C4-2B (cell line): ENCODE measurements at regions not wholly inside any gene's neighbourhood (a gene's known extent, or its start where the extent isn't known, plus 50 kb on each side); places are given as distances from the start of the nearest gene placed in this dataset.

ENCODE experiments used
- H3K27ac ChIP-seq: fragments of 450-650 bp; 2 replicates; pipeline ENCODE4 v1.5.1; 2017
- ZFX ChIP-seq: fragments of 450-650 bp; IDR thresholded peaks from 2 replicates; pipeline ENCODE4 v1.6.1; 2017
- TF ChIP-seq, protein P1 (sequence below): fragments of 450-650 bp; conservative IDR thresholded peaks from 2 replicates; pipeline ENCODE4 v1.5.1; 2017; ENCODE audit warnings: mild to moderate bottlenecking

DNA sequence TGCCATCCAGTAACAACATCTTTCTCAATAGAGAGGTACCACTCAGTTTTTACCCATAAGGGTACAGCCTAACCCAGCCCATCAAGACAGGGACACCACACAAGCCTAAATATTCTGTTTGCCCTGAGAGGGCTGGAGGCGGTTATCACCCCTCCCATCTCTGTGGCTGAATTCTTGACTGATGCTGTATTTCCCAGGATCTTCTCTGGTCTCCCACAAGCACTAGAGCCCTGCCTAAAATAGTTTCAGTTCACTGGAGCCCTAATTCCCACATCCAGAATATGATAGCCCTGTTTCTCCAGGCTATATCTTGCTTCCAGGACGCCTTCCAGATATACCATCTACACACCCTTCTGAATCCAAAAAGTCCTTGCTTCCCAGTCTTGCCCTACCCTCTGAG is 91.6 kb upstream of the NMU start:
- no peak for TF ChIP-seq ZFX
- TF ChIP-seq, protein P1, sequence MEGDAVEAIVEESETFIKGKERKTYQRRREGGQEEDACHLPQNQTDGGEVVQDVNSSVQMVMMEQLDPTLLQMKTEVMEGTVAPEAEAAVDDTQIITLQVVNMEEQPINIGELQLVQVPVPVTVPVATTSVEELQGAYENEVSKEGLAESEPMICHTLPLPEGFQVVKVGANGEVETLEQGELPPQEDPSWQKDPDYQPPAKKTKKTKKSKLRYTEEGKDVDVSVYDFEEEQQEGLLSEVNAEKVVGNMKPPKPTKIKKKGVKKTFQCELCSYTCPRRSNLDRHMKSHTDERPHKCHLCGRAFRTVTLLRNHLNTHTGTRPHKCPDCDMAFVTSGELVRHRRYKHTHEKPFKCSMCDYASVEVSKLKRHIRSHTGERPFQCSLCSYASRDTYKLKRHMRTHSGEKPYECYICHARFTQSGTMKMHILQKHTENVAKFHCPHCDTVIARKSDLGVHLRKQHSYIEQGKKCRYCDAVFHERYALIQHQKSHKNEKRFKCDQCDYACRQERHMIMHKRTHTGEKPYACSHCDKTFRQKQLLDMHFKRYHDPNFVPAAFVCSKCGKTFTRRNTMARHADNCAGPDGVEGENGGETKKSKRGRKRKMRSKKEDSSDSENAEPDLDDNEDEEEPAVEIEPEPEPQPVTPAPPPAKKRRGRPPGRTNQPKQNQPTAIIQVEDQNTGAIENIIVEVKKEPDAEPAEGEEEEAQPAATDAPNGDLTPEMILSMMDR = no peak
- H3K27ac ChIP-seq = no peak overlapping the region

DNA sequence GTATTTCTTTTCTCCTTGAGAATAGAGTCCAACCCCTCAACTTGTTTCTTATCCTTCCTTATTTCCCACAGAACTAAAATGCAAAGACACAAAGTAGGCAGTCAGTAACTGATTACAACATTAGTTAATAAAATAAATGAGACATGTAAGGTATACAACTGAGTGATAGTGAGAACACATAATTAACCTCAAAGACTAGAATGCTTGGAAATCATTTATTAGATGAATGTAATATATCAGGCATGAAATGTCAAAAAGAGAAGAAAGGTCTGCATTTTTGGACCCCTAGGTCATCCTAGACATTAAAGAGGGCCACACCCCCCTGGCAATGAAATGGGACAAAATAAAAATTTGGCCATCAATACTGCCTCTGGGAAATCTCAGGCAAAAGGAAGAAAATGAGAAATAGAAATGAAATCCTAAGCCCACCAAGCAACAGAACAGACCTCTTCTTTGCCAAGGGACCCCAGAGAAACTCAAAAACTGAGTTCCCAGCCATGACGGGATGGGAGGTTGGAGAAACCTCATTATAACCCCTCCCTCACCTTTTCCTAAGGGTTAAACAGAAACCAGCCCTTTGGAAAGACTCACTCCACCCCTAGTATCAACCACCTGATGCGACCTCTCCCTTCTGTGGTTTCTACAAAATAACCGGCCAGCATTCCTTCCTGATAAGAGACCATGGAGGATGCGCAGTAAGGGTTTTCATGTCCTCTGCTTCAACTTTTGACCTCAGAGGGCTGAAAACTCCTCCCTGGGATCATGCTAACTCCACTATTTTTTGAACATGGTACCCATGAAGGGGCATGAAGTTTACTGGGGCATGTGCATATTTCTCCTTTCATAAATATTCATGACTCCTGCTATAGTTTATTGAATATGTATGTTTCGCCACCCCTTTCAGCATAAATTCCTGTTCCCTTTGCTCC is 90.0 kb upstream of the EXOC1L start:
- no peak overlapping the region for H3K27ac ChIP-seq
- TF ChIP-seq ZFX = no peak
- TF ChIP-seq, protein P1 = no peak

DNA sequence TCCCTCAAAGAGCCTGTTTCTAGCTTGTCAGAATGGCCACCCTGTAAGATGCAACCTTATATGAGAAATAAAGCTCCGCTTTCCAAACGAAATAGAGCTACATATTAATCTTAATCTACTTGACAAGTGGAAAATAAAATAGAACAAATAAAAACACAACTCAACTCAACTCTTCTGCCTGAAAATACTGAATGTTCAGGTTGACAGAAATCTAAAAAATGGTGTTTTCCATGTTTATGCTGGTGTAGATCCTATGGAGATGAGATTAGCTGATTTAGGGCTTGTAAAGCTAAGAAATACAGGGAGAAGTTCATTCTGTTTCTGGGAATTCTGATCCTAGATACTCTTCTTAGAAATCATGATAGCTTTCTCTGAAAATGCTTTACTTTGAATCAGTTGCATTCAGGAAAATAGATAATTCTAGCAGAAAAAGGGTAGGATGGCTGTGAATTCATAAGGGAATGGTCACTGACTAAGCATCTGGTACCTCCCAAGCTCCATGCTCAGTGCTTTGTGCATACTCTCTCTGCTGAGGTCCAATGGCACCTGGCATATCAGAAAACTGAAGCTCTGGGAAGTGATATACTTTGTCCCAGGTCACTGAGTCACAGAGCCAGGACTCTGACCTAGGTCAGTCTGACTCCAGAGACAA is 89.2 kb upstream of the EXOC1L start:
- no peak for TF ChIP-seq ZFX
- TF ChIP-seq, protein P1 = no peak

DNA sequence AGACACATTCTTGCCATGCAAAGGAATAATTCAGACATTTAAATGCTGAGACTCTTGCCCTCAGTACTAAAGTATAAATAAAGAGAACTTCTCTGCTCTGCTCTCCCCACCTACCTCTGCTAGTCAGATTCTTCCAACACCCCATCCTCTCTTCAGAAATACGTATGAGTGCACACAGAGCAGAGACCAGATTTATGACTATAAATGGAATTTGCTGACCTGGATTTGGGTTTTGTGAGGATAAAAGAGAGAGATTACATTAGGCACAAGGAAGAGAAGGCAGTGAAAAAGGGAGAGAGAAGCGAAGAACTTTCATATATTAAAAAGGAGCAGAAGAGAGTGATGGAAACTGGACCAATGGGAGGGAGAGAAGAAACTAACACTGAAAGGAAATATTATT is 87.6 kb upstream of the EXOC1L start:
- no peak overlapping the region for H3K27ac ChIP-seq
- TF ChIP-seq ZFX = no peak
- TF ChIP-seq, protein P1 = no peak

More for the DNA sequence above, 89.2 kb upstream of the EXOC1L start:
- H3K27ac ChIP-seq = no peak overlapping the region

DNA sequence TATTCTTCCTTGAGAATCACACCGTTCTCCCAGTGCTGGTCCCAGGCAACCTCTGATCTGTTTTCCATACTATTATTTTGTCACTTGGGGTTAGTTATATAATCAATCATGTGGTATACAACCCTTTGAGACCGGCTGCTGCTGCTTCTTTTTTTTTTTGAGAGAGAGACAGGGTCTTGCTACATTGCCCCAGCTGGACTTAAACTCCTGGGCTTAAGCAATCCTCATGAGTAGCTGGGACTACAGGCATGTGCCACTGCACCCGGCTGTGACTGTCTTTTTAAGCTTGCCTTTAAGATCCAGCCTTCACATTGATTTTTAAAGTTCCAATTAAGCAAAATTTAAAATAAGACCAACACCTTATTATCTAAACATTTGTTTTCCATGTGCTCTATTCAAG is 86.7 kb upstream of the EXOC1L start:
- TF ChIP-seq, protein P1 = no peak
- TF ChIP-seq ZFX = no peak
- no peak overlapping the region for H3K27ac ChIP-seq

DNA sequence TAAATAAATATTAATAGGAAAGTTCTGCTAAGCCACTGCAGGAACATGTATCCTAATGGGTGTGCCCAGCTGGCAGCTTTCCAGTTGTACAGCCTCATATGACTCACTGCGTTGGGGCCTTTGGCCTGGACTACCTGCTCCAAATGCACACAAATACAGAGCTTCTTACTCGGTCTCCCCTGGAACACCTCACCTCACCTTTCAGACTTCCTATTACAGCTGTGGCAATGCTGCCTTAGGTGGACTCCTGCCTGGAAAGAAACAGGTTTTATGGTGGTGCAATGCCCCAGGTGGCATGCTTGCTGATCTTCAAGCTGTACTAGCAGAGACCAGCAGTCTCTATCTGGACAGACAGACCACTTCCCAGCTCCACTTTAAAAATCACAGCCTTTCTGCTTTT is 85.7 kb upstream of the EXOC1L start:
- H3K27ac ChIP-seq = no peak overlapping the region
- TF ChIP-seq, protein P1 = no peak
- TF ChIP-seq ZFX = no peak

DNA sequence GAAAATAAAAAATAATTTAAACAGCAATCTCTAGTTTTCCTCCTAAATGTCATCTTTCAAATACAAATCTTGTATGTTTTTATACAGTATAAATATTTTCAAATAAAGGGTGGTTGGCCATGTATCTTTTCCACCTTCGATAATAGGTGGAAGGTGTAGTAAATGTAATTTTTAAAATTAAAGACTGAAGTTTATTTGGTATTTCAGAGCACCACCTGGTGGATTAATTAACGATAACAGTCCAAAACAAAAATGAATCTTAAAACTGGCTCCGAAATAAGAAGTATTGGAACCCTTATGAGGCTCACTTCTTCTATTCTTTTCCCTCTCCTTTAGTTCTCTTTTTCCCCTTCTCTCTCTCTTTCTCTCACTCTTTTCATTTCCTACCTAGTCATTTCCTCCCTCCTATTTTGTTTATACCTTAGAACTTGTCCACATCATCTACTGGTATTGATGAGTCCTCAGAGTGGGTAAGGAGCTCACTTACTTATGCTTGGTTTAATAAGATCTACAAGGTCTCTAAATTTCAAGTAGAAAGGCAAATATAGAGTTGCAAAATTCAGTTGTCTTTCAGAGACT is 82.9 kb upstream of the EXOC1L start:
- TF ChIP-seq ZFX = no peak
- TF ChIP-seq, protein P1 = peak; percentile 56
- H3K27ac ChIP-seq = no peak overlapping the region
